Heart left ventricle (tissue), 13 donors: ENCODE measurements at regions not wholly inside any gene's neighbourhood (a gene's known extent, or its start where the extent isn't known, plus 50 kb on each side); places are given as distances from the start of the nearest gene placed in this dataset.

Experiments used
- CTCF ChIP-seq, 12 donors: fragments of 200-600 bp; sonication (generic) in 4 of 12; IDR thresholded peaks; one replicate each; pipeline versions ENCODE4 v1.5.0 to v1.8.0; 2018 to 2022; ENCODE audit warnings: antibody characterized with exemption in 12 of 12, mild to moderate bottlenecking in 5 of 12
- POLR2A ChIP-seq, 2 donors: fragments of 450-650 bp; IDR thresholded peaks; one replicate each; pipeline ENCODE4 v1.6.1; 2017; ENCODE audit warnings: antibody characterized with exemption in 2 of 2, mild to moderate bottlenecking in 2 of 2, moderate library complexity in 2 of 2
- donor health status: ischemic (EF 13 %, LVEDD 7.1; RV severe dilation, severe dysfunction).
- donor health status: DM: no; HTN: yes; CAD: no.
- donor health status: DM: no; HTN: no; CAD: no.
- donor health status: ischemic (EF 25% LVEDD 6.9; RV normal size, moderate dysfunction).
- donor health status: ischemic (EF 25% LVEDD 5.7; RV mildly dilated, moderate dysfunction).
- donor health status: ischemic (EF 35%, LVEDD 5.7; RV mildly dilated, moderate dysfunction).
- donor health status: nonischemic (EF 11% LVEDD 7.7; RV severe dilation, severe dysfunction).
- donor health status: DM: yes; HTN: yes; CAD: no.
- donor health status: PGD.
- donor health status: ischemic (EF 29% LVEDD 5.4; RV normal size, mild dysfunction).
- donor health status: nonischemic (EF 23%, LVEDD 6.1; RV moderate dilation, normal function).

GRCh38 chr6:56814802-56815201, 140.1 kb upstream of the BEND6 start:
- TF ChIP-seq CTCF (IDR thresholded peaks at IDR 0.05), result no peak
- no peak for TF ChIP-seq POLR2A (IDR thresholded peaks at IDR 0.05)
